Sigmoid colon (tissue), 6 donors: ENCODE measurements at regions not wholly inside any gene's neighbourhood (a gene's known extent, or its start where the extent isn't known, plus 50 kb on each side); places are given as distances from the start of the nearest gene placed in this dataset.
"Not testable (repeated sequence)": the region's sequence is repeated elsewhere in the genome, so short reads cannot be mapped to it uniquely, and the experiment has no call there.

Experiments used
- DNase-seq: peaks from one replicate; pipeline ENCODE4 v3.0.0-alpha.2; 2019
- H3K27ac ChIP-seq, 4 donors: fragments of 200-600 bp; sonication (generic); one replicate each; pipeline ENCODE4 v1.5.1; 2016 to 2019; ENCODE audit warnings: mild to moderate bottlenecking in 1 of 4
- H3K27me3 ChIP-seq, 3 donors: fragments of 200-600 bp; sonication (generic); one replicate each; pipeline ENCODE4 v1.5.1; 2019; ENCODE audit warnings: mild to moderate bottlenecking in 1 of 3
- H3K36me3 ChIP-seq, 4 donors: fragments of 200-600 bp; sonication (generic); one replicate each; pipeline ENCODE4 v1.5.1; 2016 to 2019
- H3K4me1 ChIP-seq, 4 donors: fragments of 200-600 bp; sonication (generic); one replicate each; pipeline ENCODE4 v1.5.1; 2017 to 2019
- H3K4me3 ChIP-seq, 4 donors: fragments of 200-600 bp; sonication (generic); one replicate each; pipeline ENCODE4 v1.5.1; 2017 to 2019; ENCODE audit warnings: mild to moderate bottlenecking in 2 of 4, moderate library complexity in 1 of 4
- H3K9me3 ChIP-seq, 4 donors: fragments of 200-600 bp in 3 of 4; sonication (generic) in 3 of 4; one replicate each; pipeline versions ENCODE4 v1.5.1 to v1.6.1; 2013 to 2019
- CTCF ChIP-seq, 4 experiments: fragments of 450-650 bp in 3 of 4; fragments of 200-600 bp in 1 of 4; IDR thresholded peaks; one replicate each; pipeline ENCODE4 v1.5.1; 2016 to 2019; ENCODE audit warnings: antibody characterized with exemption in 4 of 4, mild to moderate bottlenecking in 3 of 4, moderate library complexity in 2 of 4
- EP300 ChIP-seq, 4 donors: sonication (generic); formaldehyde crosslinking; IDR thresholded peaks; one replicate each; pipeline ENCODE4 v1.6.1; 2017; ENCODE audit warnings: antibody characterized with exemption in 4 of 4
- POLR2A ChIP-seq, 2 donors: fragments of 450-650 bp; IDR thresholded peaks; one replicate each; pipeline ENCODE4 v1.6.1; 2016; ENCODE audit warnings: antibody characterized with exemption in 2 of 2, mild to moderate bottlenecking in 2 of 2, moderate library complexity in 2 of 2
- POLR2AphosphoS5 ChIP-seq, 4 donors: sonication (generic); formaldehyde crosslinking; IDR thresholded peaks; one replicate each; pipeline ENCODE4 v1.6.1; 2017; ENCODE audit warnings: antibody characterized with exemption in 4 of 4
- WGBS, 2 donors: extraction: QIAGEN DNeasy Blood & Tissue Kit; methylation state at CpG; one replicate each; pipeline ENCODE4 v1.1.7; 2013; 5-methylcytosine and 5-hydroxymethylcytosine counted together
- intact Hi-C: fragments of 100-400 bp; cut with DNase I; formaldehyde crosslinking; loops from one replicate; pipeline ENCODE4 v1.15.1; 2023
- donor health status: healthy with polysubstance abuse.
- donor health status: healthy.

DNA sequence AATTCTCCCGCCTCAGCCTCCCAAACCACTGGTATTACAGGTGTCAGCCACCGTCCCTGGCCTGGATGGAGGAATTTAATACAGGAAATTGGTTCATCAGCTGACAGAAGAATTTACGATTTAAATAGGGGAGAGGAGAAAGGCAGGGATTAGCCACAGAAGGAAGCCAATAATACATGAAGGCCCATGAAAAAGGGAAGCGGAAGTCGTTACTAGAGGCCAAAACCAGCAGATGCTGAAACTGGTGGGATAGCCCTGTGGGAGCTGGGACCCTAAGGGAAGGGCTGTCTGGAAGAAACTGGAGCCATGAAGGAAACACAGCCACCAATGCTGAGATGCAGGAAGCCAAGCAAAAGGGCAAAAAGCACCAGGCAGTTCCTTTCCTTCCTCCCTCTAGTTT lies 163.7 kb upstream of the RMP24 start:
- H3K27me3 ChIP-seq, result peaks cover 0 to 5% (median 0%) of the 10 kb centered on the region in 3 donors
- no peaks in the 10 kb centered on the region for H3K36me3 ChIP-seq
- DNase-seq, result no peak
- intact Hi-C loops, result no loop called here
- 46 to 73% methylated on average over 5 of the region's 5 CpGs for WGBS, 2 donors
- H3K4me1 ChIP-seq, result no peaks in the 10 kb centered on the region
- no peaks in the 10 kb centered on the region for H3K9me3 ChIP-seq
- H3K27ac ChIP-seq, result no peak overlapping the region
- TF ChIP-seq CTCF (IDR thresholded peaks at IDR 0.05) (no peak), POLR2A (IDR thresholded peaks at IDR 0.05) (no peak), EP300 (IDR thresholded peaks at IDR 0.05) (no peak), POLR2AphosphoS5 (IDR thresholded peaks at IDR 0.05) (no peak)
- H3K4me3 ChIP-seq, result no peak overlapping the region

GRCh38 chr18:35810520-35810919 lies 162.0 kb upstream of the RMP24 start:
- Histone ChIP-seq H3K4me1 (no peaks in the 10 kb centered on the region), H3K4me3 (no peak overlapping the region), H3K27me3 (peaks cover 0 to 5% (median 0%) of the 10 kb centered on the region in 3 donors), H3K27ac (no peak overlapping the region), H3K36me3 (no peaks in the 10 kb centered on the region), H3K9me3 (no peaks in the 10 kb centered on the region)
- WGBS, 2 donors, result 71 to 86% methylated on average over 2 of the region's 2 CpGs
- intact Hi-C loops, result no loop called here
- TF ChIP-seq EP300 (IDR thresholded peaks at IDR 0.05) (no peak), CTCF (IDR thresholded peaks at IDR 0.05) (no peak), POLR2AphosphoS5 (IDR thresholded peaks at IDR 0.05) (no peak), POLR2A (IDR thresholded peaks at IDR 0.05) (no peak)
- no peak for DNase-seq

GRCh38 chr18:35811896-35812295 lies 160.6 kb upstream of the RMP24 start:
- no peak for DNase-seq
- Histone ChIP-seq H3K27ac (no peak overlapping the region), H3K27me3 (peaks cover 0 to 5% (median 0%) of the 10 kb centered on the region in 3 donors), H3K9me3 (no peaks in the 10 kb centered on the region), H3K36me3 (no peaks in the 10 kb centered on the region), H3K4me1 (no peaks in the 10 kb centered on the region), H3K4me3 (no peak overlapping the region)
- TF ChIP-seq EP300 (IDR thresholded peaks at IDR 0.05), result no peak
- no peak for TF ChIP-seq POLR2A (IDR thresholded peaks at IDR 0.05)
- TF ChIP-seq POLR2AphosphoS5 (IDR thresholded peaks at IDR 0.05), result no peak
- TF ChIP-seq CTCF (IDR thresholded peaks at IDR 0.05), result no peak
- WGBS, 2 donors, result 53 to 67% methylated on average over 3 of the region's 3 CpGs
- intact Hi-C loops, result no loop called here

GRCh38 chr18:35815011-35815410 lies 157.5 kb upstream of the RMP24 start:
- H3K27ac ChIP-seq, H3K36me3 ChIP-seq, intact Hi-C loops, H3K9me3 ChIP-seq, H3K27me3 ChIP-seq, DNase-seq, H3K4me1 ChIP-seq, H3K4me3 ChIP-seq: not testable (repeated sequence)
- 99 to 100% methylated on average over 1 of the region's 2 CpGs for WGBS, 2 donors

DNA sequence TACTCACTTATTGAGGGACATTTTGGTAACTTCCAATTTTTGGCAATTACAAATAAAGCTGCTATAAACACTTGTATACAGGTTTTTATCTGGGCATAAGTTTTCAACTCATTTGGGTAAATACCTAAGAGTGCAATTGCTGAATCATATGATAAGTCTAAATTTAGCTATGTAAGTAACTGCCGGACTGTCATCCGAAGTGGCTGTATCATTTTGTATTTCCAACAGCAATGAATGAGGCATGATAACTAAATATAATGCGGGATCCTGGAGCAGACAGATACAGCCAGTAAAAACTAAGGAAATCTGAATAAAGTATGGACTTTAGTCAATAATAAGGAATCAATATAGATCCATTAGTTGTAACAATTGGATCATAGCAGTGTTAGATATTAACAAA lies 156.5 kb upstream of the RMP24 start:
- Histone ChIP-seq H3K9me3 (no peaks in the 10 kb centered on the region), H3K4me3 (no peak overlapping the region), H3K4me1 (no peaks in the 10 kb centered on the region), H3K27me3 (no peaks in the 10 kb centered on the region), H3K36me3 (no peaks in the 10 kb centered on the region), H3K27ac (no peak overlapping the region)
- intact Hi-C loops, result no loop called here
- TF ChIP-seq POLR2AphosphoS5 (IDR thresholded peaks at IDR 0.05), result no peak
- no peak for TF ChIP-seq EP300 (IDR thresholded peaks at IDR 0.05)
- no peak for TF ChIP-seq CTCF (IDR thresholded peaks at IDR 0.05)
- no peak for TF ChIP-seq POLR2A (IDR thresholded peaks at IDR 0.05)
- WGBS, 2 donors, result 79 to 95% methylated on average over 3 of the region's 3 CpGs
- no peak for DNase-seq
